ENCODE measurements at regions not wholly inside any gene's neighbourhood (a gene's known extent, or its start where the extent isn't known, plus 50 kb on each side); places are given as distances from the start of the nearest gene placed in this dataset.

GRCh38 chr18:44624052-44624451 lies 56.6 kb upstream of the SETBP1 start:
- DNase-seq (ENCODE audit: extremely low spot score, unreplicated experiment), result no peak
- Mint-ChIP-seq H3K4me1 (ENCODE audit: unreplicated experiment) (peaks cover 5% of the 10 kb centered on the region), H3K27ac (no peak overlapping the region), H3K4me3 (no peak overlapping the region), H3K36me3 (no peaks in the 10 kb centered on the region), H3K9me3 (no peaks in the 10 kb centered on the region), H3K27me3 (peaks cover 5% of the 10 kb centered on the region)
- no peak for TF ChIP-seq CTCF (conservative IDR thresholded peaks at IDR 0.05)

- H3K4me1 Mint-ChIP-seq (ENCODE audit: unreplicated experiment), result peaks cover 5% of the 10 kb centered on the region
Observed at GRCh38 chr18:44625386-44625785, 55.3 kb upstream of the SETBP1 start.

GRCh38 chr18:44626236-44626635 lies 54.5 kb upstream of the SETBP1 start:
- peaks cover 5% of the 10 kb centered on the region for H3K27me3 Mint-ChIP-seq
- H3K36me3 Mint-ChIP-seq, result no peaks in the 10 kb centered on the region
- H3K27ac Mint-ChIP-seq, result no peak overlapping the region
- H3K4me3 Mint-ChIP-seq, result no peak overlapping the region
- H3K9me3 Mint-ChIP-seq, result no peaks in the 10 kb centered on the region
- peaks cover 5% of the 10 kb centered on the region for H3K4me1 Mint-ChIP-seq (ENCODE audit: unreplicated experiment)
- no peak for TF ChIP-seq CTCF (conservative IDR thresholded peaks at IDR 0.05)
- DNase-seq (ENCODE audit: extremely low spot score, unreplicated experiment), result no peak

More at GRCh38 chr18:44625386-44625785, 55.3 kb upstream of the SETBP1 start:
- no peak for DNase-seq (ENCODE audit: extremely low spot score, unreplicated experiment)
- Mint-ChIP-seq H3K36me3 (no peaks in the 10 kb centered on the region), H3K27me3 (peaks cover 5% of the 10 kb centered on the region), H3K27ac (no peak overlapping the region), H3K4me3 (no peak overlapping the region), H3K9me3 (no peaks in the 10 kb centered on the region)
- no peak for TF ChIP-seq CTCF (conservative IDR thresholded peaks at IDR 0.05)

- peaks cover 5% of the 10 kb centered on the region for H3K27me3 Mint-ChIP-seq
- no peaks in the 10 kb centered on the region for H3K36me3 Mint-ChIP-seq
- H3K4me1 Mint-ChIP-seq (ENCODE audit: unreplicated experiment), result peaks cover 5% of the 10 kb centered on the region
- H3K4me3 Mint-ChIP-seq, result no peak overlapping the region
- H3K9me3 Mint-ChIP-seq, result no peaks in the 10 kb centered on the region
- DNase-seq (ENCODE audit: extremely low spot score, unreplicated experiment), result no peak
- no peak overlapping the region for H3K27ac Mint-ChIP-seq
- TF ChIP-seq CTCF (conservative IDR thresholded peaks at IDR 0.05), result no peak
Observed at GRCh38 chr18:44626807-44627206, 53.9 kb upstream of the SETBP1 start.

GRCh38 chr18:44627280-44627679 lies 53.4 kb upstream of the SETBP1 start:
- no peak for TF ChIP-seq CTCF (conservative IDR thresholded peaks at IDR 0.05)
- no peak for DNase-seq (ENCODE audit: extremely low spot score, unreplicated experiment)
- no peak overlapping the region for H3K27ac Mint-ChIP-seq

GRCh38 chr18:44629406-44629805 lies 51.3 kb upstream of the SETBP1 start:
- Mint-ChIP-seq H3K9me3 (no peaks in the 10 kb centered on the region), H3K27me3 (peaks cover 5% of the 10 kb centered on the region), H3K4me3 (no peak overlapping the region), H3K36me3 (no peaks in the 10 kb centered on the region), H3K27ac (no peak overlapping the region), H3K4me1 (ENCODE audit: unreplicated experiment) (peaks cover 5% of the 10 kb centered on the region)
- TF ChIP-seq CTCF (conservative IDR thresholded peaks at IDR 0.05), result no peak
- no peak for DNase-seq (ENCODE audit: extremely low spot score, unreplicated experiment)

More at GRCh38 chr18:44627280-44627679, 53.4 kb upstream of the SETBP1 start:
- Mint-ChIP-seq H3K4me1 (ENCODE audit: unreplicated experiment) (peaks cover 5% of the 10 kb centered on the region), H3K36me3 (no peaks in the 10 kb centered on the region), H3K9me3 (no peaks in the 10 kb centered on the region), H3K27me3 (peaks cover 5% of the 10 kb centered on the region), H3K4me3 (no peak overlapping the region)
